AG04449 (cell line): ENCODE measurements at regions not wholly inside any gene's neighbourhood (a gene's known extent, or its start where the extent isn't known, plus 50 kb on each side); places are given as distances from the start of the nearest gene placed in this dataset.

Experiments
- CTCF ChIA-PET: fragments of 350-600 bp; formaldehyde crosslinking; extraction: SDS; loops from one replicate; lab custom pipeline; 2021; ENCODE audit warnings: antibody characterized with exemption; lab: Yijun Ruan, JAX
- POLR2A ChIA-PET: fragments of 400-600, 350-600 bp; formaldehyde crosslinking; extraction: SDS; loops from one replicate; lab custom pipeline; 2020; ENCODE audit warnings: antibody characterized with exemption, inconsistent platforms; lab: Yijun Ruan, JAX
- DNase-seq: peaks from one replicate; pipeline ENCODE4 v3.0.0-alpha.2; 2010; ENCODE audit warnings: low read depth, low spot score
- H3K4me3 ChIP-seq: 2 replicates; pipeline ENCODE4 v1.5.1; 2011; ENCODE audit warnings: low read depth, mild to moderate bottlenecking, control low read depth, low read length
- TF ChIP-seq, protein P1 (sequence below): IDR thresholded peaks from one replicate; pipeline ENCODE4 v1.5.1; 2011; ENCODE audit warnings: mild to moderate bottlenecking, moderate library complexity, low read length, control low read depth, inconsistent platforms; ENCODE audit not compliant: insufficient read depth; ENCODE audit errors: missing control alignments

DNA sequence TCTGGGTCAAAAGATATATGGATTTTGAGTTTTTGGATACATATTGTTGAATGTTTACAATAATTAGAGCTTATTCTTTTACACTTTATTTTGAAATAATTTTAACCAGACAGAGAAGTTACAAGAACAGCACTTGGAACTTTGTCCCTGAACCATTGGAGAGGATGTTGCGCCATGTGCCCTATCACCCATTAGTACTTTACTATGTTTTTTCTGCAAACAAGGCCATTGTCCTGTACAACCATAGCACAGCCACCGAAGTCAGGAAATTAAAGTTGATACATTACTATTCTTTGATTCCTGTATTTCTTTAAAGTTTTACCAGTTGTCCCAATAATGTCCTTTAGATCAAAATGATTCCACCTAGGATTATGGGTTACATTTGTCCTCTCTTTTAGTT is 188.8 kb downstream of the ACKR3 start:
- ChIA-PET CTCF (interaction anchor here (1.0 kb wide), 1 partner anchor 12 kb away, joined by 3 read pairs; no protein-coding TSS in a partner anchor), POLR2A (interaction anchor here (0.7 kb wide), 1 partner anchor 15 kb away, joined by 3 read pairs; no protein-coding TSS in a partner anchor)
- TF ChIP-seq, protein P1, sequence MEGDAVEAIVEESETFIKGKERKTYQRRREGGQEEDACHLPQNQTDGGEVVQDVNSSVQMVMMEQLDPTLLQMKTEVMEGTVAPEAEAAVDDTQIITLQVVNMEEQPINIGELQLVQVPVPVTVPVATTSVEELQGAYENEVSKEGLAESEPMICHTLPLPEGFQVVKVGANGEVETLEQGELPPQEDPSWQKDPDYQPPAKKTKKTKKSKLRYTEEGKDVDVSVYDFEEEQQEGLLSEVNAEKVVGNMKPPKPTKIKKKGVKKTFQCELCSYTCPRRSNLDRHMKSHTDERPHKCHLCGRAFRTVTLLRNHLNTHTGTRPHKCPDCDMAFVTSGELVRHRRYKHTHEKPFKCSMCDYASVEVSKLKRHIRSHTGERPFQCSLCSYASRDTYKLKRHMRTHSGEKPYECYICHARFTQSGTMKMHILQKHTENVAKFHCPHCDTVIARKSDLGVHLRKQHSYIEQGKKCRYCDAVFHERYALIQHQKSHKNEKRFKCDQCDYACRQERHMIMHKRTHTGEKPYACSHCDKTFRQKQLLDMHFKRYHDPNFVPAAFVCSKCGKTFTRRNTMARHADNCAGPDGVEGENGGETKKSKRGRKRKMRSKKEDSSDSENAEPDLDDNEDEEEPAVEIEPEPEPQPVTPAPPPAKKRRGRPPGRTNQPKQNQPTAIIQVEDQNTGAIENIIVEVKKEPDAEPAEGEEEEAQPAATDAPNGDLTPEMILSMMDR: no peak

DNA sequence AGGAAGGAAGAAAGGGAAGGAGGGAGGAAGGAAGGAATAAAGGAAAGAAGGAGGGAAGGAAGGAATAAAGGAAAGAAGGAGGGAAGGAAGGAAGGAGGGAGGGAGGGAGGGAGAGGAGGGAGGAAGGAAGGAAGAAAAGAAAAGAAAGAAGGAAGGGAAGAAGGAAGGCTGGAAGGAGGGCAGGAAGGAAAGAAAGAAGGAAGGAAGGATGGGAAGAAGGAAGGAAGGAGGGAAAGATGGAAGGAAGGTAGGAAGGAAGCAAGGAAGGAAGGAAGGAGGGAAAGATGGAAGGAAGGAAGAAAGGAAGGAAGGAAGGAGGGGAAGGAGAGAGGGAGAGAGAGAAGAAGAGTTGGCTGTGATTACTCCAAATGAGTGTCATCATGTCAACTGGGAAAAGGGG is 190.6 kb downstream of the ACKR3 start:
- ChIA-PET CTCF (no interaction called here), POLR2A (no interaction called here)
- no peak for DNase-seq
- no peak overlapping the region for H3K4me3 ChIP-seq
- TF ChIP-seq, protein P1: no peak

More for the DNA sequence above, 188.8 kb downstream of the ACKR3 start:
- DNase-seq: no peak
- H3K4me3 ChIP-seq: no peak overlapping the region

DNA sequence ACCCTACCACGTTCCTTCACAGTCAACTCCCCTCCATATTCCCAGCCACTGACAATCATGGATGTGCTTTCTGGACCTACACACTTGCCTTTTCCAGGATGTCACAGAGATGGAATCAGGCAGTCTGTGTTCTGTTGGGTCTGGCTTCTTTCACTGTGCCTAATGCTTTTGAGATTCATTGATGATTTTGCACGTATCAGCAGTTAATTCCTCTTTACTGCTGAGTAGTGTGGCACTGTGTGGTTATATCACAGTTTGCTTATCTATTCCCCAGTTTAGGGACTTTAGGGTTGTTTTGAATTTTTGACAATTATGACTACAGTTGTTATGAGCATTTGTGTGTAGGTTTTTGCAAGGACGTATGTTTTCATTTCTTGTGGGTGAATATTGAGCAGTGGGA is 191.7 kb downstream of the ACKR3 start:
- DNase-seq: no peak
- TF ChIP-seq, protein P1: no peak
- POLR2A ChIA-PET: no interaction called here
- CTCF ChIA-PET: no interaction called here
- no peak overlapping the region for H3K4me3 ChIP-seq

DNA sequence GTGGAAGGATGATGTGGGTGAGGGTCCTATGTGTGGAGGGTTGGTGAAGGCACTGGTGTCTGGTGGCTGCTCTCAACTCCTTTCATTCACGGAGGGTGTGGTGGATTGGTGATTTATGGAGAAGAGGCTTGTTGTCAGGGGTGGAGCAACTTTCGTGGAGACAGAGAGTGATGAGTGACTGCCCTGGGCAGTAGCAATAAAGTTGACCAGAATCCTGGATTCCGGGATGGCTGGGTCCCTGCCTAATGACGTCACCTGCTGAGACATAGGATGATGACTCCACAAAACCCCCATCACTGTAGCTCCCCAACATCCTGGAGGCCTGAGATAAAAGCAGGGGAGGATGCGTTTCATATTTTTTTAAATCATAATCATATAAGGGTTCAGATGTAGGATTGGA is 193.0 kb downstream of the ACKR3 start:
- DNase-seq: no peak
- CTCF ChIA-PET: no interaction called here
- TF ChIP-seq, protein P1: no peak
- POLR2A ChIA-PET: no interaction called here
- no peak overlapping the region for H3K4me3 ChIP-seq

GRCh38 chr2:236763857-236764256 is 194.2 kb downstream of the ACKR3 start:
- no peak overlapping the region for H3K4me3 ChIP-seq
- no peak for DNase-seq
- TF ChIP-seq, protein P1: no peak
- ChIA-PET CTCF (no interaction called here), POLR2A (no interaction called here)

DNA sequence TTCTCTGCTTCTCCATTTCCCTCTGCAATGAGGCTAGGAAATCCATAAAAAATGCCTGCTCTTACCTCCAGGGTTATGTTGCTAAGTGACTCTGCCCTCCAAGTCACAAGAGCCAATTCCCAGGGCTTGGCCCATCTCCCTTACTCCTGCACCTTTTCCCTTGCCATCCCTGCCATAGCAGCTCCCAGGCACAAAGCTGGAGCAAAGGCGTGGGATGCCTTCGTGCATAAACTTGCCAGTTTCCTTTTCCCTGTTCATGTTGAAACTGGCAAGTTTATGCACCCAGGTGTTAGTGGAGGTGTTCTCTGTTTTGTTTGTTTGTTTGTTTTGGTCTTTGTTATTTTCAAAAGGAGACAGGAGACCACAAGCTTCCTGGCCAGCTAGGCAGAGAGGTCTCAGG is 195.1 kb downstream of the ACKR3 start:
- TF ChIP-seq, protein P1: no peak
- no peak overlapping the region for H3K4me3 ChIP-seq
- CTCF ChIA-PET: no interaction called here
- no peak for DNase-seq
- POLR2A ChIA-PET: no interaction called here
